GM23248 (cell line): ENCODE measurements at regions not wholly inside any gene's neighbourhood (a gene's known extent, or its start where the extent isn't known, plus 50 kb on each side); places are given as distances from the start of the nearest gene placed in this dataset.

ENCODE experiments used
- EZH2 ChIP-seq: fragments of 200-600 bp; sonication (generic); IDR thresholded peaks from 2 replicates; pipeline ENCODE4 v1.6.1; 2018; ENCODE audit warnings: antibody characterized with exemption, mild to moderate bottlenecking; ENCODE audit not compliant: insufficient read depth, poor library complexity, severe bottlenecking
- EZH2phosphoT487 ChIP-seq: fragments of 200-600 bp; sonication (generic); IDR thresholded peaks from 2 replicates; pipeline ENCODE4 v1.6.1; 2018; ENCODE audit warnings: antibody characterized with exemption, moderate library complexity, mild to moderate bottlenecking, low read depth; ENCODE audit not compliant: insufficient read depth

- TF ChIP-seq EZH2phosphoT487 (no peak), EZH2 (no peak)
Observed at GRCh38 chr13:80513196-80513595, 172.3 kb upstream of the SPRY2 start.
